GM12864 (cell line): ENCODE measurements at regions not wholly inside any gene's neighbourhood (a gene's known extent, or its start where the extent isn't known, plus 50 kb on each side); places are given as distances from the start of the nearest gene placed in this dataset.

ENCODE experiments used
- DNase-seq: peaks from one replicate; pipeline ENCODE4 v3.0.0-alpha.2; 2011; ENCODE audit warnings: low read depth
- H3K4me3 ChIP-seq: 2 replicates; pipeline ENCODE4 v1.5.1; 2011; ENCODE audit warnings: mild to moderate bottlenecking, low read depth, low read length, control low read depth
- TF ChIP-seq, protein P1 (sequence below): IDR thresholded peaks from 2 replicates; pipeline ENCODE4 v1.5.1; 2011; ENCODE audit warnings: low read depth, mild to moderate bottlenecking, moderate library complexity, low read length, control low read depth, inconsistent platforms; ENCODE audit errors: missing control alignments

DNA sequence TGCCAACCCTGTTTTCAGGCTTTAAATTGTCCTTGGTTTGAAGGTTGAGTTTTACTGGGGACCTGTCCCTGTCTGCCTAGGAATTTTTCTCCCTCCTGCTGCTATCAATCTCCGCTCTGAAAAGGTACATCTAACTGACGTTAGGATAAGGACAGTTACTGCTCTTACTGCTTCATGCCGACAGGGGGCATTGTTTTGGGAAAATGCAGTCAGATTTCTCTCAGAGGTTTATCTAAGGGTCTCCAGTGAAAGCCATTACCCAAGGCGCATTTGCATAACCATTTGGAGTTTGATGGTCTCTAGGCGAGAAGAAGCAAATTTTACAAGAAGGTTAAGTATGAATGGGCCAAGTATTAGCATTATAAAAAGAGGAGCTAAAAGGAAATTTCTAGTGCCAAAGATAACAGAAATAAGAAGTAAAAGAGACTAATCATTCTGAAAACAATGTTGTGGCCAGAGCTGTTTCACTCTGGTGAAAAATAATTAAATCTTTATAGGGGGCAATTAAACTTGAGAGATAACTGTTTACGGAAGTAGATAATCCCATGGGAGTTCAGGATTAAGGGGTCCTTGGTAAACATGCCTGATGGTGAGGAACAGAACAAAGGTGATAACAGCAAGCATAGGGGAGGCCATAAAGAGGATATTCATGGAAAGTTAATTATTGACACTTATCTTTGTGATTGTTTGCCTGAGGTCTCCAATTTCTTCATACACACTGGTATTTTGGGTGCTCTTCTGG is 605.0 kb downstream of the MTRR start:
- no peak for DNase-seq

DNA sequence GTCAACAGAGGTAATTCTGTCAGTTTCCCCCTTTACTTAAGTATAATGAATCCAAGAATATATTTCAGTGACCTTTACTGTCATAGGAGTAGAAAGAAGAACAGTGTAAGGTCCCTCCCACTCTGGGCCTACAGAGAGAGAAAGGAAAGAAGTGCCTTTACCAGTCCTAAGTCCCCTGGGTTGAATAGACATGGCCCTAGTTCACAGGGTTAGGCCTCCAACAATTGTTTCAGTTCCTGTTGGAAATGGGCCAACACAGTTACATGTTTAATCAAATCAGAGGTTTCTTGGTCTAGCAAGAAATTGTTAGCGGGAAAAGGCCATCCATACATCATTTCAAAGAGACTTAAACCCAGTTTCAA is 605.6 kb downstream of the MTRR start:
- no peak for DNase-seq

More for the DNA sequence above, 605.0 kb downstream of the MTRR start:
- H3K4me3 ChIP-seq, result no peak overlapping the region
- TF ChIP-seq, protein P1, sequence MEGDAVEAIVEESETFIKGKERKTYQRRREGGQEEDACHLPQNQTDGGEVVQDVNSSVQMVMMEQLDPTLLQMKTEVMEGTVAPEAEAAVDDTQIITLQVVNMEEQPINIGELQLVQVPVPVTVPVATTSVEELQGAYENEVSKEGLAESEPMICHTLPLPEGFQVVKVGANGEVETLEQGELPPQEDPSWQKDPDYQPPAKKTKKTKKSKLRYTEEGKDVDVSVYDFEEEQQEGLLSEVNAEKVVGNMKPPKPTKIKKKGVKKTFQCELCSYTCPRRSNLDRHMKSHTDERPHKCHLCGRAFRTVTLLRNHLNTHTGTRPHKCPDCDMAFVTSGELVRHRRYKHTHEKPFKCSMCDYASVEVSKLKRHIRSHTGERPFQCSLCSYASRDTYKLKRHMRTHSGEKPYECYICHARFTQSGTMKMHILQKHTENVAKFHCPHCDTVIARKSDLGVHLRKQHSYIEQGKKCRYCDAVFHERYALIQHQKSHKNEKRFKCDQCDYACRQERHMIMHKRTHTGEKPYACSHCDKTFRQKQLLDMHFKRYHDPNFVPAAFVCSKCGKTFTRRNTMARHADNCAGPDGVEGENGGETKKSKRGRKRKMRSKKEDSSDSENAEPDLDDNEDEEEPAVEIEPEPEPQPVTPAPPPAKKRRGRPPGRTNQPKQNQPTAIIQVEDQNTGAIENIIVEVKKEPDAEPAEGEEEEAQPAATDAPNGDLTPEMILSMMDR, result no peak

DNA sequence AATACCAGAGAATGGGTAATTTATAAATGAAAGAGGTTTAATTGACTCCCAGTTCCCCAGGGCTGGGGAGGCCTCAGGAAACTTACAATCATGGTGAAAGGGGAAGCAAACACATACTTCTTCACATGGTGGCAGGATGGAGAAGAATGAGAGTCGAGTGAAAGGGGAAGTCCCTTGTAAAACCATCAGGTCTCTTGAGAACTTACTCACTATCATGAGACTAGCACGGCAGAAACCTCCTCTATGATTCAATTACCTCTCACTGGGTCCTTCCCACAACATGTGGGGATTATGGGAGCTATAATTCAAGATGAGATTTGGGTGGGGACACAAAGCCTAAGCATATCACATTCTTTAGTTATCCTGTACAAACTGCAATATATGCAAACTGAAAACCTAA is 609.4 kb downstream of the MTRR start:
- DNase-seq, result no peak
- H3K4me3 ChIP-seq, result no peak overlapping the region
- TF ChIP-seq, protein P1, result no peak

More for the DNA sequence above, 605.6 kb downstream of the MTRR start:
- no peak overlapping the region for H3K4me3 ChIP-seq
- TF ChIP-seq, protein P1, result no peak

DNA sequence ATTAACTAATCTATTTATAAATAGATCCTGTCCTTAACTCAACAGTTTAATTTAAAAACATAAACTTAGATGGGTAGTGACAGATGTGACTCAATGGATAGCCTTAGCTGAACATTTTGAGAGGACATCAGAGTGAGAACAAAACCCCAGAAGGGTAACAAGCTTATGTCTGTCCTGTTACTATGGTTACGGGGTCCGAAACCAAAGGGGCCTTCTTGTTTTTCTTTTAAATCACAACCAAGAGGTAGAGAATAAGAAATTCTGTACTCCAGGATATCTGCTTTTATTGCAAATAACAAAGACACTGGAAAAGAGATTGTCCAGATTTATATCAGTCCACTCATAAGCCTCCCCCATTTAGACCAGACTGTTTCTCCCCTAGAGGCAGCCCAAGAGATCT is 612.1 kb downstream of the MTRR start:
- TF ChIP-seq, protein P1, result no peak
- no peak for DNase-seq
- no peak overlapping the region for H3K4me3 ChIP-seq

DNA sequence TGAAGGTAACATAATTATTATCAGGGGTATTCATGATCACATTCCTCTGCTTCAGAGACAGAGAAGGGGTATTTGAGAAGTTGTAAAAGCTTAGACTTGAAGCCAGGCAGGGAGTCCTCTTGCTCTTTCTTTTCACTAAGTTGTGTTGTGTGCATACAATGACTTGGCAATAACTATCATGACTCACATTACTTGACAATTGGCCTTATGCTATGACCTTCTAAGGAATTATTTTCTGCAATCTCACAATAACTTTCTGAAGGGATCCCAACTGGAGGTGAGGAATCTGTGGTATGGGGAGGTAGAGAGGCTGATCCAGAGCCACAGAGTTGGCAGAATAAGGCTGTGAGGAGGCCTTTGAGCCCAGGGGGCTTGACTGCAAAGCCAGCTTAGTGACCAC is 622.3 kb downstream of the MTRR start:
- no peak for DNase-seq
- no peak overlapping the region for H3K4me3 ChIP-seq
- TF ChIP-seq, protein P1, result no peak

DNA sequence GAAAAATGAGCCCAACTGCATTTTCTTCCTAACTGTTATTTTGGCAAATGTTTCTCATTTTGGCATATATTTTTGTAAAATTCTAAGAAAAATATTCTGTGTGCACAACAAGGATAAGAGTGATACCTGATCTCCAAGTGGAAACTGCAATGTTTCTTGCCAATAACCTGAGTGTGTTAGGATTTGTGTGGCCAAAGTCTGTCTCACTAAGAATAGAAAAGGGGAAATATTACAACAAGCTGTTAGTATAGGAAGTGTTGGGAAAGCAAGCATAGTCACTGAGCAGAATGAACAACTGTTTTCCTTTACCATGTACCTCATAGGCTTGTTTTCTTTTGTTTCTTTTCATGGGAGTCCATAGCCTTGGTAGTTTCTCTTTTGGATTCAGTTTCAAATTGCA is 624.2 kb downstream of the MTRR start:
- DNase-seq, result no peak
- no peak overlapping the region for H3K4me3 ChIP-seq
- TF ChIP-seq, protein P1, result no peak

DNA sequence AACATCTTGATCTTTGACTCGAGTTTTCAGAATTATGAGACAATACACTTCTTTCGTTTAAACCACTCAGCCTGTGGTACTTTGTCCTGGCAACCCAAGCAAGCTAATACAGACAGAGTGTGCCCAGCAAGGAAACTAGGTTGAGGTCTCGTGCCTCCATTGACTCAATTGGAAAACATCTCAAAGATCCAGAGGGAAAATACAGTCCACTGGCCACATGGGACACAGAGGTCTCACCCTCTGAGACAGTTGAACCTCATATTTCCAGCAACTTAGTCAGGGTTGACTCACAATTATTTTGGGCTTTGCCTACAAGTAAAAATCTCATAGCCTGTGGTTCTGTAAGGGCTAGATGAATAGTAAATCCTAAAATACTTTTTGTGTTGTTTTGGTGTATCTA is 631.5 kb downstream of the MTRR start:
- TF ChIP-seq, protein P1, result no peak
- H3K4me3 ChIP-seq, result no peak overlapping the region
- DNase-seq, result no peak
